GM21423 (cell line): ENCODE measurements at regions not wholly inside any gene's neighbourhood (a gene's known extent, or its start where the extent isn't known, plus 50 kb on each side); places are given as distances from the start of the nearest gene placed in this dataset.

Experiments used
- ATAC-seq: cut with Tn5 transposase; IDR thresholded peaks from one replicate; pipeline ENCODE4 v1.9.1; 2021; ENCODE audit warnings: mild to moderate bottlenecking, moderate library complexity; ENCODE audit not compliant: unreplicated experiment

- no peak for ATAC-seq
These were observed 157.1 kb downstream of the TLE1 start for GRCh38 chr9:81532251-81532650.

DNA sequence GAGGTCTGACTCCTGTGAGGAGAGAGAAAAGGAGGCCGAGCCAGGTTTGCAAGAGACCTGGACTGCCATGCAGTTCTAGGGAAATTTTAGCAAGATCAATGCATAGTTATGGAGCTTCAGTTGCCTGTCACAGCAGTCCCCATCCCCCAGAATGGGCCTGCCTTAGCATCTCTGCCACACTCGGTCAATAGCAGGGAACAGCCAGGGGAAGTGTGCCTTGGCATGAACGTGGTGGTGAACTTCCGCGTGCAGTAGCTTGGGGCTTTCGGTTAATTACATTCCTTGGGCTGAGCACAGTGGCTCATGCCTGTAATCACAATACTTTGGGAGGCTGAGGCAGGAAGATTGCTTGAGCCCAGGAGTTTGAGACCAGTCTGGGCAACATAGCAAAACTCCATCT, 157.8 kb downstream of the TLE1 start:
- no peak for ATAC-seq

- no peak for ATAC-seq
These were observed 158.5 kb downstream of the TLE1 start for GRCh38 chr9:81530846-81531245.

DNA sequence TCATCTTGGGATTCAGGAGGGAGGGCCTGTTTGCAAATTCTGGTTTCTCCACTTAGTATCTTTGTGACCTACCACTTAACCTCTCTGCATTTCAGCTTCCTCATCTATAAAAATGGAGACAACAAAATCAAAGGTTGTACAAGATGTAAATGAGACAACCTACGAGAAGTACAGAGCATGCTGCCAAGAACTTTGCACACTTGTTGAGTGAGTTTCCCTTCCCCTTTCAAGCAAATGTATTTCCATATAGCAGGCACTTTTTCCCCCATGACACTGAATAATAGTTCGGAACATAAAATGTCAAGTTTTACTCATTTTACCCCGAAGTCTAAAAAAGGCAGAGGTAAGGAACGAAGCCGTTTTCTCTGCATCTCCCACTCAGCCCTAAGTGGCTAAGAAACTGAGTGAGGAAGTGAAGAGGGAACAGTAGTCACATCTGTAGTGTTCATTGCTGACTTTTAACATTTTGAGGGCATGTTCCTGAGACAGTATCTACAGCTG, 159.0 kb downstream of the TLE1 start:
- ATAC-seq: no peak

- no peak for ATAC-seq
These were observed 159.7 kb downstream of the TLE1 start for GRCh38 chr9:81529556-81530193.

- ATAC-seq: no peak
These were observed 162.8 kb downstream of the TLE1 start for GRCh38 chr9:81526587-81526986.

GRCh38 chr9:81522716-81523551, 166.4 kb downstream of the TLE1 start:
- no peak for ATAC-seq

DNA sequence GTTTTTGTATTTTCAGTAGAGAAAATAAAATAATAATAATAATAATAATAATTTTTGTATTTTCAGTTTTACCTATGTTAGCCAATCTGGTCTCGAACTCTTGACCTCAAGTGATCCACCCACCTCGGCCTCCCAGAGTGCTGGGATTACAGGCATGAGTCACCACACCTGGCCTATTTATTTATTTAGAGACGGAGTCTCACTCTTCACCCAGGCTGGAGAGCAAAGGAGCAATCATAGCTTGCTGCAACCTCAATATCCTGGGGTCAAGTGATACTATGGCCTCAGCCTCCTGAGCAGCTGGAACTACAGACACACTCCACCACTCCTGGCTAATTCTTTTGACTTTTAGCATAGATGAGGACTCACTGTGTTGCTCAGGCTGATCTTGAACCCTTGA, 167.5 kb downstream of the TLE1 start:
- ATAC-seq: no peak

DNA sequence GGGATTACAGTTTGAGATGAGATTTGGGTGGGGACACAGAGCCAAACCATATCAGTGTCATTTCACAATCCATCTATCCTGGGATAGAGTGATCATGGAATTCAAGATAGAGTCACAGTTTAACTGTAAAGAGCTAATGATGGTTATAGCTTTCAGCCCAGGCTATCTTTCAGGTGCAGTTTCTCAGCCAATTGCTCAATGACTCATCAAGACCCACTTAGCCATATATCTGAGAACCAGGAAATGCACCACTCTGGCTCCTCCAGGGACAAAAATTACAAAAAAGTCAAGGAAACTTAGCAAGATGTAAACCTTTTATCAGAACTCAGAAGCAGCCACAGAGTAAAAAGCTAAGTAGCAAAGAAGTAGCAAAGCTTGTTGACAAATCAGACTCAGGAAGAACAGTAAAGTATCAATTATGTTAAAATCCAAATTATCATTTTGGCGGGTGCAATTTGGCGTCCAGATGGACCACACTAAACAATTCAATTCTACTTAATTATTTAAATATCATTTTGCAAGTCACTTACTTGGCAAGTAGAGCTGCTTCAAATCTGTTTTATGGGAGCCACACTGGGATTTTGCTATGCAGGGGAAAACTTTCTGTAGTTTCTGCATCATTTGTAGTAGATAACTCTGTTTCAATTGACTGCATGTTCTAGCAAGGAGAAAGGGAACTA, 169.4 kb downstream of the TLE1 start:
- ATAC-seq: no peak

- no peak for ATAC-seq
These were observed 171.4 kb downstream of the TLE1 start for GRCh38 chr9:81517954-81518353.

DNA sequence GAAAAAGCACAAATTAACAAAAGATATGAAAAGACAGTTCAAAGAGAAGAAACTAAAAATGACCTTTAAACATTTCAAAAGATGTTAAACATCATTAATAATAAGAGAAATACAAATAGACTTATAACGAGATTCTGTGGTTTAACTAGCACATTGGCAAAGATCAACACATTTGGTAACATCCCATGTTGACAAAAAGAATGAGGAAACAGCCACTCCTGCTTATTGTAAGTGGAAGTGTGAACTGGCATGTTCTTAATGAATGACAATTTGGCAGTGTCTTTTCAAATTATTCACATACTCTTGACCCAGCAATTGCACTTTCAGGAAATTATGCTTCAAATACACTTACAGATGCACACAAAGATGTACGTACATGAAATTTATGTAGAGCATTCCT, 176.3 kb downstream of the TLE1 start:
- ATAC-seq: no peak

DNA sequence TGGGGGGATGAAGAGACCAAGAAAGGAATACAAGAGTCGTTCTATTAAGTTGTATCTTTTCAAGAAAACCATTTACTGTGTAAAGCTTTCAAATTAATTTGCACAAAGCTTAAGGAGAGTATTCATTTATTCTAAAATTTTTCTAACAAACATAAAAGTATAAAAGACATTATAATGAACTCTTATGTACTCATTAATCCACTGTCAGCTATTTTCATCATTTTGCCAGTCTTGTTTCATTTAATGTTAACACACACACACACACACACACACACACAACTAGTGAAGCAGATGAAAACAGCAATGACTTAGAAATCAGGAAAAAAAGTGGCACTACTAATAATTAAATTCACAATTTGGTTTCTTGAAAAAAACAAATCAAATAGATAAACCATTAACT, 176.7 kb downstream of the TLE1 start:
- no peak for ATAC-seq

DNA sequence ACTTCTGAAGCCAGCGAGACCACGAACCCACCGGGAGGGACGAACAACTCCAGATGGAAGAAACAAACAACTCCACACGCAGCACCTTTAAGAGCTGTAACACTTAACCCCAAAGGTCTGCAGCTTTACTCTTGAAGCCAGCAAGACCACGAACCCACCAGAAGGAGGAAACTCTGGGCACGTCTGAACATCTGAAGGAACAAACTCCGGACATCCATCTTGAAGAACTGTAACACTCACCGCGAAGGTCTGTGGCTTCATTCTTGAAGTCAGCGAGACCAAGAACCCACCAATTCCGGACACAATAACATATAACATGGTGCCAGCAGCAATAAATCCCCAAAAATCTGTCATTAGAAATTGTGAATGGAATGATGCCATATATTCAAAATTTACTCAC, 180.9 kb downstream of the TLE1 start:
- no peak for ATAC-seq

DNA sequence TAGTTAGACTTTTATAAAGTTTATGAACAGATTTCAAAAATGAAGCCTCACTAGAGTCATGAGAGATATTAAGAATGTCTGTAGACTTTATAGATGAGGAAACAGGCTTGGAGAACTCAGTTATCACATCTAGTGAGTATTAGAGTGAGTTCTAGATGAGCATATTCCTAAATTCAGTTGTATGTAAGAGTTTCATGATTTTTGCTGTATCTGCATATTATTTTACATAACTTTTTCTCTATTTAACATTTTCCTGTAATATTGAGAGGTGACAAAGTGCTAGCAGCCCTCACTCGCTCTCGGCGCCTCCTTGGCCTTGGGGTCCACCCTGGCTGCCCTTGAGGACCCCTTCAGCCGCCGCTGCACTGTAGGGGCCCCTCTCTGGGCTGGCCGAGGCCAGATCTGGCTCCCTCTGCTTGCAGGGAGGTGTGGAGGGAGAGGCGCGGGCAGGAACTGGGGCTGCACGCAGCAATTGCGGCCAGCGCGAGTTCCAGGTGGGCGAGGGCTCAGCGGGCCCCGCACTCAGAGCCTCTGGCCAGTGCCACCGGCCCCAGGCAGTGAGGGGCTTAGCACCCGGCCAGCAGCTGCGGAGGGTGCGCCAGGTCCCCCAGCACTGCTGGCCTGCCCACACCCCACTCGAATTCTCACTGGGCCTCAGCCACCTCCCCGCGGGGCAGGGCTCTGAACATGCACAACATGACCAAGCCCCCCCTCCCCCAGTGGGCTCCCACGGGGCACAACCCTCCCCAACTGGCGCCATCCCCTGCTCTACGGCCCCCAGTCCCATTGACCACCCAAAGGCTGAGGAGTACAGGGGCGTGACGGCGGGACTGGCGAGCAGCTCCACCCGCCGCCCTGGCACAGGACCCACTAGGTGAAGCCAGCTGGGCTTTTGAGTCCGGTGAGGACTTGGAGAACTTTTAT, 182.1 kb downstream of the TLE1 start:
- ATAC-seq: no peak

DNA sequence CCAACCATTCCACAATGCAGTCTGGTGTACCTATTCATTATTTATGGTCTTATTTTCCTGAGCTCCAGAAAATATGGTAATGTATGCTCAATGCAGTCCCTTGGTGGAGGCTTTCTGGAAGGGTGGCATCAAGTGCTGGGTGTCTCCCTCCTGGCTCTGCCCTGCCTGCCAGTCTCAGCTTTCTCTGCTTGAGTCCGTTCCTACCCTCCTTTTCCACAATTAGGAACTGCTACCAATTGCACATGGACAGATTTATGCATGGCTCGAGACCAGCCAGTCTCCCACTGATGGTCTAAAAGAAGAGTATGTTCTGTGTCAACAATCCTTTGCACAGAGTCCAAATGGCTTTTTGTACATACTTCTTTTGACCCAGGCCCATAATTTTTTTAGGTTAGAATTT, 189.8 kb downstream of the TLE1 start:
- no peak for ATAC-seq

GRCh38 chr9:81499021-81499454, 190.3 kb downstream of the TLE1 start:
- no peak for ATAC-seq

DNA sequence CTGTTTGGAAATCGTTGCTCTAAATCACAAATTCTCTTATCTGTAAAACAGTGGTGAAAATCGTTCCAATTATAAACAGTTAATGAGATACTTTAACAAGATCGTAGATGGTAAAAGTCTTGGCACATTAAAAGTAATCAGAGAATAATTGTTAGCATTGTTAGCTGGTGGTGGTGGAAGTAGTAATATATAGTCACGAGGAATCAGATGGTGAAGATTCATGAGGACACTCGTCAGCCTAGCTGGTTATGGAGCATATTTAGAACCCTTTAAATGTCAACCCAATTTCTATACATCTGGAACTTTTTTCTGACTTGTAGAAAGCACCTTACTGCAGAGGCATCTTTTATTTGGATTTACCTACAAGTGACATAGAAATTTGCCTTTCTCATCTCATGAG, 190.8 kb downstream of the TLE1 start:
- ATAC-seq: no peak

DNA sequence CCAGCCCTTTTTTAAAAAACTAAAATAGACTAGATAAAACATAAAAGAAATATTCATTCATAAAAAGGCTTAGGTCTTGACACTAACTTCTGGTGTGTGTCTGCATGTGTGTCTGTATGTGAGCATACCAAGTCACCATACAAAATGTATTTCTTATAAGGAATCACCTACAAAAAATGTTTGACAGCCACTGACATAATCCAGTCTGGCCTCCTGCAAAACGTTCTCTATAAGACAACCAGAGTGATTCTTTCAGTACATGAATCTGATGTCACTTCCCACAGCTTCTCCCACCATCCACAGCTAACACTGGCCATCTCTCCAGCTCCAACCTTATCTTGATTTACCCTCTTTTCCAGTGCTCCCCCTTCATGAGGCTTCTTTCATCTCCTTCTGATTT, 192.3 kb downstream of the TLE1 start:
- ATAC-seq: no peak

- no peak for ATAC-seq
These were observed 196.5 kb downstream of the TLE1 start for GRCh38 chr9:81492710-81493447.
